GM12892 (cell line): ENCODE measurements at regions not wholly inside any gene's neighbourhood (a gene's known extent, or its start where the extent isn't known, plus 50 kb on each side); places are given as distances from the start of the nearest gene placed in this dataset.

ENCODE experiments used
- POLR2A ChIP-seq: IDR thresholded peaks from 2 replicates; pipeline ENCODE4 v1.6.1; 2011; ENCODE audit warnings: low read depth, low read length, control low read depth
- POLR2AphosphoS5 ChIP-seq: IDR thresholded peaks from 2 replicates; pipeline ENCODE4 v1.6.1; 2011; ENCODE audit warnings: low read depth, low read length, control low read depth
- TAF1 ChIP-seq: IDR thresholded peaks from 2 replicates; pipeline ENCODE4 v1.6.1; 2011; ENCODE audit warnings: low read depth, mild to moderate bottlenecking, control low read depth, low read length, borderline replicate concordance

DNA sequence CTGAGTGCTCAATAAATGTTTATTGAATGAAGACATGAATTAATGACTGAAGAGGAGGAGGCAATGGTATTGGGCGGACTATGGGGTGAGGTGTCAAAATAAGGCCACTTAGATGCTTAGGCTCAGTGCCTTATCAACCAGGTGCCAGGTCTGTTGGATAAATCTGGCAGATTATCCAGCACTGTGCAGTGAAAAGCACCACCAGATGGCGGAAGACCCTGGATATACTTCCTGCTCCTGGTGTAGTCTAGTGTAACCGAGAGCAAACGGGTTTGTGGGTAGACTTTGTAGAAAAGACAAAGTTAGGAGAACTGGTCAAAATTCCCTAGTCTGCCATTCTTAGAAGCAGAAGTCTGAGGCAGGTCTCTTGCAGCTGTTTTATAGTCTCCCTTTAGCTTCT, 306.3 kb downstream of the ATP23 start:
- no peak for TF ChIP-seq TAF1
- TF ChIP-seq POLR2A, result no peak
- TF ChIP-seq POLR2AphosphoS5, result no peak
